ENCODE measurements at regions not wholly inside any gene's neighbourhood (a gene's known extent, or its start where the extent isn't known, plus 50 kb on each side); places are given as distances from the start of the nearest gene placed in this dataset.

DNA sequence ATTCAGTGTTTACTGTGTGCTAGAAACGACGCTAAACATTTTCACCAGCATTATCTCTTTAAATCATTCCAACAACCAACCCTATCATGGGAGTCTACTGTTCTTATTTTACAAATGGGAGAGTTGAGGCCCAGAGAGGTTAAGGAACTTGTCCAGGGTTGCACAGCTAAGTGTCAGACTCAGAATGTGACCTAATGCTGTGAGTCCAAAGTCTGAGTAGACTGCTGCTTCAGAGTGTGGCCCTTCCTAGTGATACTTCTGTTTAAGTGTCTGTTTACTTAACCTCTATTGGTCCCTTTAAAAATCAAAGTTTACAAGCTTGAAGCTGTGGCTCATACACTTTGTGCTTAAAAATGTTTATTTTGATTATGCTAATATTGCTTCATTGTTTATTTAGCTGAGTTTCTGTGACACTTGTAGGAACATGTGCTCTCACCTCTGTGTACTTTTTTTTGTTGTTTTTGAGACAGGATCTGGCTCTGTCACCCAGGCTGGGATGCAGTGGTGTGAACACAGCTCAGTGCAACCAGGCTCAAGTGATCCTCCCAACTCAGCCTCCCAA lies 84.4 kb upstream of the SYPL1 start:
- Histone ChIP-seq H3K4me3 (ENCODE audit: insufficient read length, low read depth) (no peak overlapping the region), H3K4me1 (ENCODE audit: insufficient read depth, insufficient read length) (no peaks in the 10 kb centered on the region), H3K9me3 (ENCODE audit: insufficient read depth, low read length) (no peaks in the 10 kb centered on the region), H3K27me3 (ENCODE audit: insufficient read depth, insufficient read length) (peaks cover 2% of the 10 kb centered on the region), H3K9ac (ENCODE audit: insufficient read length, low read depth) (no peak overlapping the region), H3K36me3 (ENCODE audit: insufficient read depth, insufficient read length, low read length) (no peaks in the 10 kb centered on the region)
- TF ChIP-seq YY1 (IDR thresholded peaks at IDR 0.05; ENCODE audit: insufficient read depth, insufficient read length) = no peak
- TF ChIP-seq ZNF274 (IDR thresholded peaks at IDR 0.05; ENCODE audit: low read depth, low read length) = no peak
- no peak for TF ChIP-seq SUZ12 (IDR thresholded peaks at IDR 0.05; ENCODE audit: extremely low read depth, insufficient read depth, insufficient read length)
- DNase-seq (ENCODE audit: low read depth, low spot score) = no peak

DNA sequence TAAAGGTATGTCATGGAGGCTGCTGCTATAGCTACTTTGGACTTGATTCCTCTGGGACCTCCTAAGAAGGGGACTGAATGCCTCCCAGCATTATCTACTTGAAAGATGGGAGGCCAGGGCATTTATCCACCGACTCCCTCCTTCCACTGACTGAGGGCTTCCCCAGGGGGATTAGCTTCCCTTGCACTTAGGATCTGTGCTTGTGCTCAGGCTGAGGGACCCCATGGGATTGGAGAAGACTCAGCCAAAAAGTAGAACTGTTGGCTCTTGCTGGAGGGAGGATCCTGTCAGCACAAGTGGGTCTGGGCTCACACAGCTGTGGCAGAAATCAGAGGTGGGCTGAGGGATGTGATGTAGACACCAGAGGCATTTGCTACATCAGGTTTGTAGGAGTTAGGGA lies 81.5 kb upstream of the SYPL1 start:
- DNase-seq (ENCODE audit: low read depth, low spot score) = no peak
- Histone ChIP-seq H3K36me3 (ENCODE audit: insufficient read depth, insufficient read length, low read length) (no peaks in the 10 kb centered on the region), H3K27me3 (ENCODE audit: insufficient read depth, insufficient read length) (peaks cover 2% of the 10 kb centered on the region), H3K9ac (ENCODE audit: insufficient read length, low read depth) (no peak overlapping the region), H3K4me1 (ENCODE audit: insufficient read depth, insufficient read length) (no peaks in the 10 kb centered on the region), H3K4me3 (ENCODE audit: insufficient read length, low read depth) (no peak overlapping the region), H3K9me3 (ENCODE audit: insufficient read depth, low read length) (no peaks in the 10 kb centered on the region)
- TF ChIP-seq ZNF274 (IDR thresholded peaks at IDR 0.05; ENCODE audit: low read depth, low read length) (no peak), YY1 (IDR thresholded peaks at IDR 0.05; ENCODE audit: insufficient read depth, insufficient read length) (no peak), SUZ12 (IDR thresholded peaks at IDR 0.05; ENCODE audit: extremely low read depth, insufficient read depth, insufficient read length) (no peak)

DNA sequence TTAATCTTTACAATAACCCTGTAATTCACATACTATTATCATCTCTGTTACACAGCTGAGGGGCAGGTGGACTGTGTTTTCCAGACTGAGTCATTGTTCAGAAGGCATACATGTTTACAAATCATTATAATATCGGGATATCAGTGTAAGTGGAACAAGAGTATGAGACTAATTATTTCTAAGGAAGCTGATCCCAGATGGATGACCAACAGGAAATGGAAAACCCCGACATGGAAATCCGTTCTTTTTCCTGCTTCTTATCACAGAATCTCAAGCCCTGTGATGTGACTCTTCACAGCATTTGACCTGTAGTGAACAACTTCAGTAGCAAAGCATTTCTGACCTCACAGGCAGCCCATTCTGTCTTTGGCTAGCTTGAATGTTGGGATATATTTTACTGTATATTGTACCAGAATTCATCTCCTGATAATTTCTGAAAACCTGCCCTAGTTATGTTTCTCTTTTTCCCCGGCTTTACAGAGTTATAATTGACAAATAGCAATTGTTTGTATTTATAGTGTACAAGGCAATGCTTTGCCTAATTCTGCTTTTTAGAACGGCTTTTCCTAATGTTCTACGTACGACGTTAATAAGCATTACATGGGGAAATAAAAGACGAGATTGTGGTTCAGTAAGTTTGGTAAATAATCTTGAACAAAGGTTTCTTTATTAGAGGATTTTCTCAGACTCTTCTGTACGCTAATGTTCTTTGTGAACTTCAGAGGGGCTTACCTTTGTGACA lies 78.6 kb upstream of the SYPL1 start:
- Histone ChIP-seq H3K4me1 (ENCODE audit: insufficient read depth, insufficient read length) (no peaks in the 10 kb centered on the region), H3K36me3 (ENCODE audit: insufficient read depth, insufficient read length, low read length) (no peaks in the 10 kb centered on the region), H3K9me3 (ENCODE audit: insufficient read depth, low read length) (no peaks in the 10 kb centered on the region), H3K27me3 (ENCODE audit: insufficient read depth, insufficient read length) (peaks cover 2% of the 10 kb centered on the region), H3K9ac (ENCODE audit: insufficient read length, low read depth) (no peak overlapping the region), H3K4me3 (ENCODE audit: insufficient read length, low read depth) (no peak overlapping the region)
- DNase-seq (ENCODE audit: low read depth, low spot score) = no peak
- TF ChIP-seq SUZ12 (IDR thresholded peaks at IDR 0.05; ENCODE audit: extremely low read depth, insufficient read depth, insufficient read length) = no peak
- TF ChIP-seq YY1 (IDR thresholded peaks at IDR 0.05; ENCODE audit: insufficient read depth, insufficient read length) = no peak
- TF ChIP-seq ZNF274 (IDR thresholded peaks at IDR 0.05; ENCODE audit: low read depth, low read length) = no peak

DNA sequence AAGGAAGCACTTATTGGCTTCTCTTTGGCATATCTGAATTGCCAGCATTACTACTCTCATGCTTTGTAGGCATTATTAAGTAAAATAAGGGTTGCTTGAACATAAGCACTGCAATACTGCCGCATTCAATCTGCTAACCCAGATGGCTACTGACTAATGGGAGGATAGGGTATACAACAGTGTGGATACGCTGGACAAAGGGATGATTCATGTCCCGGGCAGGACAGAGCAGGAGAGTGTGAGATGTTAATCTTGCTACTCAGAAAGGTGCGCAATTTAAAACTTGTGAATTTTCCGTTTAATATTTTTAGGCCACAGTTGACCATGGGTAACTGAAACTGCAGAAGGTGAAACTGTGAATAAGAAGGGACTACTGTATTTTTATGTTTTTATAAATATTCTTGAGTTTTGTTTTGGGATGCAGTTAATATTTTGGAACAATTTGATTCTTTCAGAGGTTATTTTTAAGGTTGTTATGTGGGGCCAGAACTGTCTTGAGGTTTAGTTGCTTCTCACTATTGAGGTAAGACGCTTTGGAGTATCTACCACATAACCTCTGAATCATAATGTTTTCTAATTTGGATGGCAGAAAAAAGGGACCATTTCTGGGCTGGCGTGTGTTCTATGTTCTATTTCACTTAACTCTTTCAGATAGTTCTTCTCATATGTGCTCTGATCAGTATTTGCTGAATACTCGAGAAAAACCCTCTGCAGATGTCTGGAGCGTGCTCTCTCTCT lies 75.7 kb upstream of the SYPL1 start:
- H3K4me1 ChIP-seq (ENCODE audit: insufficient read depth, insufficient read length) = no peaks in the 10 kb centered on the region
- no peaks in the 10 kb centered on the region for H3K36me3 ChIP-seq (ENCODE audit: insufficient read depth, insufficient read length, low read length)
- H3K9ac ChIP-seq (ENCODE audit: insufficient read length, low read depth) = no peak overlapping the region
- H3K4me3 ChIP-seq (ENCODE audit: insufficient read length, low read depth) = no peak overlapping the region
- no peak for DNase-seq (ENCODE audit: low read depth, low spot score)
- H3K9me3 ChIP-seq (ENCODE audit: insufficient read depth, low read length) = no peaks in the 10 kb centered on the region
- TF ChIP-seq SUZ12 (IDR thresholded peaks at IDR 0.05; ENCODE audit: extremely low read depth, insufficient read depth, insufficient read length) (no peak), ZNF274 (IDR thresholded peaks at IDR 0.05; ENCODE audit: low read depth, low read length) (no peak)
- no peaks in the 10 kb centered on the region for H3K27me3 ChIP-seq (ENCODE audit: insufficient read depth, insufficient read length)

DNA sequence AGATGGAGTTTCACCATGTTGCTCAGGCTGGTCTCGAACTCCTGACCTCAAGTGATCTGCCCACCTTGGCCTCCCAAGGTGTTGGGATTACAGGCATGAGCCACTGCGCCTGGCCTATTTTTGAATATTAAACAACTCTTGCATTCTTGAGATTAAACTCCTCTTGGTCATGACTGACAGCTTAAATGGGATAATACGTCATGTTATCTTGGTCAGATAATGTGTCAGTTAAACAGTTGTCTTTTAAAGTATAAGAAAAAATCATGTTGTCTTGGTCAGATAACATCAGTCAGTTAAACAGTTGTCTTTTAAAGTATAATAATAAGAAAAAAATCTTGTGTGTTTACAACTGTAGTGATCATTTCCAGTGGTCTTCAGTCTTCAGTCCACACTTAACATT lies 73.6 kb upstream of the SYPL1 start:
- no peak for TF ChIP-seq YY1 (IDR thresholded peaks at IDR 0.05; ENCODE audit: insufficient read depth, insufficient read length)
- TF ChIP-seq SUZ12 (IDR thresholded peaks at IDR 0.05; ENCODE audit: extremely low read depth, insufficient read depth, insufficient read length) = no peak
- TF ChIP-seq ZNF274 (IDR thresholded peaks at IDR 0.05; ENCODE audit: low read depth, low read length) = no peak
- Histone ChIP-seq H3K4me3 (ENCODE audit: insufficient read length, low read depth) (no peak overlapping the region), H3K27me3 (ENCODE audit: insufficient read depth, insufficient read length) (no peaks in the 10 kb centered on the region), H3K4me1 (ENCODE audit: insufficient read depth, insufficient read length) (no peaks in the 10 kb centered on the region), H3K9ac (ENCODE audit: insufficient read length, low read depth) (no peak overlapping the region), H3K36me3 (ENCODE audit: insufficient read depth, insufficient read length, low read length) (no peaks in the 10 kb centered on the region), H3K9me3 (ENCODE audit: insufficient read depth, low read length) (no peaks in the 10 kb centered on the region)
- no peak for DNase-seq (ENCODE audit: low read depth, low spot score)

DNA sequence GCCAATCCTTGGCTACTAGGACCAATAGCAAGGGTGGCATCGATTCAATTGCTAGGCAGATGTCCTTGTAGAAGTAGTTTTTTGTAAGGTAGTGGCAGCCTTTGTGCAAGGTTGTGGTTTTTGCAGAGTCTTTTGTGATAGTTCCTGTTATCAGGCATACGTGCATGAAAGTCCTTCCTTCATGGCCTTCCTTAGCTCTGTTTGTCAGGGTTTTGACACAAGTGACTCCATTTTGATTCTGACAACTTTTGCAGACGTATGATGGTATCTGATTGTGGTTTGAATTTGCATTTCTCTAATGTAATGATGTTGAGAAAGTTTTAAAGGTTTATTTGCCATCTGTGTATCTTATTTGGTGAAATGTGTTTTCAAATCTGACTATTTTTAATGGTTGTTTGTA lies 71.8 kb upstream of the SYPL1 start:
- H3K27me3 ChIP-seq (ENCODE audit: insufficient read depth, insufficient read length) = no peaks in the 10 kb centered on the region
- H3K4me1 ChIP-seq (ENCODE audit: insufficient read depth, insufficient read length) = no peaks in the 10 kb centered on the region
- no peak for TF ChIP-seq SUZ12 (IDR thresholded peaks at IDR 0.05; ENCODE audit: extremely low read depth, insufficient read depth, insufficient read length)
- no peak for DNase-seq (ENCODE audit: low read depth, low spot score)
- no peaks in the 10 kb centered on the region for H3K9me3 ChIP-seq (ENCODE audit: insufficient read depth, low read length)
- no peak overlapping the region for H3K9ac ChIP-seq (ENCODE audit: insufficient read length, low read depth)
- no peaks in the 10 kb centered on the region for H3K36me3 ChIP-seq (ENCODE audit: insufficient read depth, insufficient read length, low read length)
- H3K4me3 ChIP-seq (ENCODE audit: insufficient read length, low read depth) = no peak overlapping the region

DNA sequence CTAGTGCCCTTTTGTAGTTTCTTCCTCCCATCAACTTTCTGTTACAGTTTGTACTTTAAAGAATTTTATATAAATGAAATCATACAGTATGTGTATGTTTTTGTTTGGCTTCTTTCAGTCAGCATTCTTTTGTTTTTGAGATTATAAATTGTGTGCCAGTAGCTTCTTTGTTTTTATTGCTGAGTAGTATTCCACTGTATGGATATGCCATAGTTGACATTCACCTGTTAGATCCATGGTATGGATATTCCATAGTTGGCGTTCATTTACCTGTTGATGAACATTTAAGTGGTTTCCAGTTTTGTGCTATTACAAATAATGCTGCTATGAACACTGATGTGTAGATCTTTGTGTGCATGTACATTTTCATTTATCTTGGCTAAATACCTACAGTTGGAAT lies 70.8 kb upstream of the SYPL1 start:
- Histone ChIP-seq H3K4me1 (ENCODE audit: insufficient read depth, insufficient read length) (no peaks in the 10 kb centered on the region), H3K9me3 (ENCODE audit: insufficient read depth, low read length) (no peaks in the 10 kb centered on the region), H3K9ac (ENCODE audit: insufficient read length, low read depth) (no peak overlapping the region), H3K27me3 (ENCODE audit: insufficient read depth, insufficient read length) (no peaks in the 10 kb centered on the region), H3K4me3 (ENCODE audit: insufficient read length, low read depth) (no peak overlapping the region), H3K36me3 (ENCODE audit: insufficient read depth, insufficient read length, low read length) (no peaks in the 10 kb centered on the region)
- TF ChIP-seq SUZ12 (IDR thresholded peaks at IDR 0.05; ENCODE audit: extremely low read depth, insufficient read depth, insufficient read length) (no peak), ZNF274 (IDR thresholded peaks at IDR 0.05; ENCODE audit: low read depth, low read length) (no peak), YY1 (IDR thresholded peaks at IDR 0.05; ENCODE audit: insufficient read depth, insufficient read length) (no peak)
- no peak for DNase-seq (ENCODE audit: low read depth, low spot score)
